ENCODE measurements at regions not wholly inside any gene's neighbourhood (a gene's known extent, or its start where the extent isn't known, plus 50 kb on each side); places are given as distances from the start of the nearest gene placed in this dataset.

GRCh38 chr15:97791824-97792792, 168.4 kb upstream of the ARRDC4 start:
- 58 to 72% methylated on average over 17 of the region's 17 CpGs for WGBS, 2 donors
- intact Hi-C loops (cut with DNase I): no loop called here
- no peaks in the 10 kb centered on the region for H3K36me3 ChIP-seq

GRCh38 chr15:97804950-97805349, 155.6 kb upstream of the ARRDC4 start:
- Histone ChIP-seq H3K4me3 (no peak overlapping the region), H3K27ac (no peak overlapping the region), H3K27me3 (no peaks in the 10 kb centered on the region), H3K36me3 (no peaks in the 10 kb centered on the region), H3K9me3 (no peaks in the 10 kb centered on the region), H3K4me1 (no peaks in the 10 kb centered on the region)
- ATAC-seq: no peak
- FAIRE-seq: no peak
- intact Hi-C loops (cut with DNase I): no loop called here
- no peak for DNase-seq
- no peak for TF ChIP-seq CTCF (IDR thresholded peaks at IDR 0.05)
- 61 to 70% methylated on average over 3 of the region's 3 CpGs for WGBS, 2 donors

More at GRCh38 chr15:97791824-97792792, 168.4 kb upstream of the ARRDC4 start:
- no peak overlapping the region for H3K27ac ChIP-seq
- no peaks in the 10 kb centered on the region for H3K4me1 ChIP-seq
- H3K27me3 ChIP-seq: no peaks in the 10 kb centered on the region
- TF ChIP-seq CTCF (IDR thresholded peaks at IDR 0.05): no peak
- no peak for ATAC-seq
- no peak for FAIRE-seq
- no peaks in the 10 kb centered on the region for H3K9me3 ChIP-seq
- H3K4me3 ChIP-seq: no peak overlapping the region
- DNase-seq: no peak

- no peak overlapping the region for H3K27ac ChIP-seq
- no peaks in the 10 kb centered on the region for H3K36me3 ChIP-seq
- TF ChIP-seq CTCF (IDR thresholded peaks at IDR 0.05): no peak
- no peaks in the 10 kb centered on the region for H3K4me1 ChIP-seq
- FAIRE-seq (no peak), DNase-seq (no peak), ATAC-seq (no peak)
- 67 to 78% methylated on average over 6 of the region's 6 CpGs for WGBS, 2 donors
- no peak overlapping the region for H3K4me3 ChIP-seq
- H3K9me3 ChIP-seq: no peaks in the 10 kb centered on the region
- intact Hi-C loops (cut with DNase I): no loop called here
- H3K27me3 ChIP-seq: no peaks in the 10 kb centered on the region
Observed at GRCh38 chr15:97806766-97807165, 153.7 kb upstream of the ARRDC4 start.

- DNase-seq: no peak
- ATAC-seq: no peak
- no peak for TF ChIP-seq CTCF (IDR thresholded peaks at IDR 0.05)
- no peaks in the 10 kb centered on the region for H3K36me3 ChIP-seq
- no peaks in the 10 kb centered on the region for H3K4me1 ChIP-seq
- no peak for FAIRE-seq
- intact Hi-C loops (cut with DNase I): no loop called here
- H3K27ac ChIP-seq: no peak overlapping the region
- whole genome bisulfite sequencing, 2 donors: 70 to 76% methylated on average over 2 of the region's 2 CpGs
- H3K9me3 ChIP-seq: no peaks in the 10 kb centered on the region
- no peaks in the 10 kb centered on the region for H3K27me3 ChIP-seq
- no peak overlapping the region for H3K4me3 ChIP-seq
Observed at GRCh38 chr15:97815835-97816234, 144.7 kb upstream of the ARRDC4 start.

GRCh38 chr15:97817276-97817890, 143.1 kb upstream of the ARRDC4 start:
- no peak for ATAC-seq
- no peaks in the 10 kb centered on the region for H3K9me3 ChIP-seq
- WGBS, 2 donors: 57 to 59% methylated on average over 9 of the region's 9 CpGs
- no peaks in the 10 kb centered on the region for H3K36me3 ChIP-seq
- H3K27ac ChIP-seq: no peak overlapping the region
- H3K4me3 ChIP-seq: no peak overlapping the region
- H3K27me3 ChIP-seq: no peaks in the 10 kb centered on the region
- TF ChIP-seq CTCF (IDR thresholded peaks at IDR 0.05): no peak
- intact Hi-C loops (cut with DNase I): no loop called here
- no peak for DNase-seq
- no peak for FAIRE-seq
- H3K4me1 ChIP-seq: no peaks in the 10 kb centered on the region
